Ishikawa (cell line): ENCODE measurements at regions not wholly inside any gene's neighbourhood (a gene's known extent, or its start where the extent isn't known, plus 50 kb on each side); places are given as distances from the start of the nearest gene placed in this dataset.

Experiments
- CEBPB ChIP-seq: IDR thresholded peaks from 2 replicates; pipeline ENCODE4 v1.6.1; 2012
- CREB1 ChIP-seq: IDR thresholded peaks from 2 replicates; pipeline ENCODE4 v1.6.1; 2012; ENCODE audit warnings: low read depth
- EGR1 ChIP-seq: IDR thresholded peaks from 2 replicates; pipeline ENCODE4 v1.6.1; 2012
- EP300 ChIP-seq: IDR thresholded peaks from 2 replicates; pipeline ENCODE4 v1.6.1; 2012; ENCODE audit warnings: borderline replicate concordance
- FOXM1 ChIP-seq: IDR thresholded peaks from 2 replicates; pipeline ENCODE4 v1.6.1; 2012; ENCODE audit warnings: low read depth, borderline replicate concordance
- MAX ChIP-seq: IDR thresholded peaks from 2 replicates; pipeline ENCODE4 v1.6.1; 2012
- NFIC ChIP-seq: IDR thresholded peaks from 2 replicates; pipeline ENCODE4 v1.6.1; 2012
- RAD21 ChIP-seq: IDR thresholded peaks from 2 replicates; pipeline ENCODE4 v1.6.1; 2012; ENCODE audit warnings: low read depth
- REST ChIP-seq: IDR thresholded peaks from 2 replicates; pipeline ENCODE4 v1.6.1; 2012; ENCODE audit warnings: low read depth, mild to moderate bottlenecking
- TAF1 ChIP-seq: IDR thresholded peaks from 2 replicates; pipeline ENCODE4 v1.6.1; 2012; ENCODE audit warnings: low read depth, mild to moderate bottlenecking
- TCF12 ChIP-seq: IDR thresholded peaks from 2 replicates; pipeline ENCODE4 v1.6.1; 2012; ENCODE audit warnings: low read depth
- TEAD4 ChIP-seq: IDR thresholded peaks from 2 replicates; pipeline ENCODE4 v1.6.1; 2012
- USF1 ChIP-seq: IDR thresholded peaks from 2 replicates; pipeline ENCODE4 v1.6.1; 2012
- YY1 ChIP-seq: IDR thresholded peaks from 2 replicates; pipeline ENCODE4 v1.6.1; 2012; ENCODE audit warnings: low read depth
- ZBTB7A ChIP-seq: IDR thresholded peaks from 2 replicates; pipeline ENCODE4 v1.6.1; 2012; ENCODE audit warnings: low read depth

- TF ChIP-seq YY1: no peak
- no peak for TF ChIP-seq EGR1
- no peak for TF ChIP-seq CREB1
- TF ChIP-seq EP300: no peak
- no peak for TF ChIP-seq NFIC
- no peak for TF ChIP-seq ZBTB7A
- no peak for TF ChIP-seq TAF1
- no peak for TF ChIP-seq MAX
- no peak for TF ChIP-seq USF1
- no peak for TF ChIP-seq RAD21
Measured at GRCh38 chr6:47970826-47971225, 140.2 kb downstream of the PTCHD4 start.

- TF ChIP-seq FOXM1 (no peak), YY1 (no peak), TAF1 (no peak), USF1 (no peak), TCF12 (no peak), TEAD4 (no peak), CEBPB (no peak), EP300 (no peak), EGR1 (no peak)
Measured at GRCh38 chr6:47967843-47968242, 143.2 kb downstream of the PTCHD4 start.

GRCh38 chr6:47964969-47965368, 146.0 kb downstream of the PTCHD4 start:
- TF ChIP-seq ZBTB7A: no peak
- no peak for TF ChIP-seq TAF1
- TF ChIP-seq TCF12: no peak
- TF ChIP-seq MAX: no peak
- TF ChIP-seq REST: no peak
- TF ChIP-seq TEAD4: no peak
- no peak for TF ChIP-seq USF1
- TF ChIP-seq CREB1: no peak
- TF ChIP-seq NFIC: no peak
- no peak for TF ChIP-seq EGR1
- no peak for TF ChIP-seq CEBPB

GRCh38 chr6:47952640-47953039, 158.4 kb downstream of the PTCHD4 start:
- TF ChIP-seq REST: no peak
- no peak for TF ChIP-seq YY1
- no peak for TF ChIP-seq CREB1
- TF ChIP-seq MAX: no peak
- TF ChIP-seq EP300: no peak
- TF ChIP-seq TAF1: no peak
- TF ChIP-seq TCF12: no peak
- no peak for TF ChIP-seq NFIC
- TF ChIP-seq TEAD4: no peak
- no peak for TF ChIP-seq USF1
- no peak for TF ChIP-seq RAD21
- no peak for TF ChIP-seq EGR1
- TF ChIP-seq CEBPB: no peak
- no peak for TF ChIP-seq FOXM1
- TF ChIP-seq ZBTB7A: no peak

GRCh38 chr6:47944846-47945245, 163.0 kb downstream of the OPN5 start:
- TF ChIP-seq NFIC (no peak), EP300 (no peak)

- TF ChIP-seq CEBPB (no peak), RAD21 (no peak), EGR1 (no peak), CREB1 (no peak), TEAD4 (no peak), ZBTB7A (no peak), FOXM1 (no peak), TAF1 (no peak), MAX (no peak), NFIC (no peak), TCF12 (no peak), EP300 (no peak), YY1 (no peak), REST (no peak), USF1 (no peak)
Measured at GRCh38 chr6:47938405-47938804, 156.6 kb downstream of the OPN5 start.
